Erythroblast (primary cell): ENCODE measurements at regions not wholly inside any gene's neighbourhood (a gene's known extent, or its start where the extent isn't known, plus 50 kb on each side); places are given as distances from the start of the nearest gene placed in this dataset.

Experiments
- DNase-seq, 2 experiments: peaks; one replicate each; lab custom pipeline; 2025; lab: John Stamatoyannopoulos, UW
- GATA1 ChIP-seq: IDR thresholded peaks from 2 replicates; pipeline ENCODE4 v1.6.1; 2011; ENCODE audit warnings: low read depth, mild to moderate bottlenecking, control low read depth, low read length, moderate library complexity
- POLR2A ChIP-seq: IDR thresholded peaks from 2 replicates; pipeline ENCODE4 v1.6.1; 2011; ENCODE audit warnings: mild to moderate bottlenecking, low read length

GRCh38 chr2:120564213-120565094 lies 171.2 kb upstream of the GLI2 start:
- TF ChIP-seq POLR2A (no peak), GATA1 (no peak)

GRCh38 chr2:120565095-120565460 lies 170.6 kb upstream of the GLI2 start:
- DNase-seq = no peak
- TF ChIP-seq GATA1 = no peak
- no peak for TF ChIP-seq POLR2A

More at GRCh38 chr2:120564213-120565094, 171.2 kb upstream of the GLI2 start:
- DNase-seq = no peak

GRCh38 chr2:120565929-120566328 lies 169.7 kb upstream of the GLI2 start:
- no peak for DNase-seq

GRCh38 chr2:120566331-120567035 lies 169.2 kb upstream of the GLI2 start:
- no peak for TF ChIP-seq POLR2A
- no peak for DNase-seq

More at GRCh38 chr2:120565929-120566328, 169.7 kb upstream of the GLI2 start:
- TF ChIP-seq POLR2A (no peak), GATA1 (no peak)

GRCh38 chr2:120567128-120567527 lies 168.5 kb upstream of the GLI2 start:
- TF ChIP-seq POLR2A (no peak), GATA1 (no peak)
- DNase-seq = no peak

- TF ChIP-seq POLR2A (no peak), GATA1 (no peak)
Measured at GRCh38 chr2:120568089-120568974, 167.3 kb upstream of the GLI2 start.

GRCh38 chr2:120568975-120569268 lies 166.7 kb upstream of the GLI2 start:
- TF ChIP-seq GATA1 (no peak), POLR2A (no peak)
- no peak for DNase-seq

More at GRCh38 chr2:120568089-120568974, 167.3 kb upstream of the GLI2 start:
- DNase-seq = no peak

GRCh38 chr2:120570001-120570400 lies 165.7 kb upstream of the GLI2 start:
- no peak for TF ChIP-seq POLR2A
- no peak for TF ChIP-seq GATA1
- DNase-seq = no peak

GRCh38 chr2:120570546-120570945 lies 165.1 kb upstream of the GLI2 start:
- no peak for DNase-seq
- no peak for TF ChIP-seq GATA1
- no peak for TF ChIP-seq POLR2A

GRCh38 chr2:120571015-120571728 lies 164.5 kb upstream of the GLI2 start:
- no peak for TF ChIP-seq POLR2A
- TF ChIP-seq GATA1 = no peak
- no peak for DNase-seq

- no peak for DNase-seq
- TF ChIP-seq GATA1 (no peak), POLR2A (no peak)
Measured at GRCh38 chr2:120572226-120572625, 163.4 kb upstream of the GLI2 start.

- DNase-seq = no peak
- no peak for TF ChIP-seq GATA1
- TF ChIP-seq POLR2A = no peak
Measured at GRCh38 chr2:120574620-120575019, 161.0 kb upstream of the GLI2 start.

- DNase-seq = no peak
- no peak for TF ChIP-seq GATA1
- TF ChIP-seq POLR2A = no peak
Measured at GRCh38 chr2:120575966-120576365, 159.7 kb upstream of the GLI2 start.
